ENCODE measurements at regions not wholly inside any gene's neighbourhood (a gene's known extent, or its start where the extent isn't known, plus 50 kb on each side); places are given as distances from the start of the nearest gene placed in this dataset.
"Not testable (repeated sequence)": the region's sequence is repeated elsewhere in the genome, so short reads cannot be mapped to it uniquely, and the experiment has no call there.

DNA sequence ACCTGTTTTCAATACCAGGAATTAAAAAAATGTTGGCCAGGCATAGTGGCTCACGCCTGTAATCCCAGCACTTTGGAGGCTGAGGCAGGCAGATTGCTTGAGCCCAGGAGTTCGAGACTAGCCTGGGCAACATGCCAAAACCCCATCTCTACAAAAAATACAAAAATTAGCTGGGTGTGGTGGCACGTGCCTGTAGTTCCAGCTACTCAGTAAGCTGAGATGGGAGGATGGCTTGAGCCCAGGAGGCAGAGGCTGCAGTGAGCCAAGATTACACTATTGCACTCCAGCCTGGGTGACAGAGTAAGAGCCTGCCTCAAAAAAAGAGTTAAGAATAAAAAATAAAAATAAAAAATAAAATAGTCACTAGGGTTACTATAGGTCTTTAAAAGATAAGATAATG is 60.6 kb upstream of the FOXI2 start:
- TF ChIP-seq, protein P1, sequence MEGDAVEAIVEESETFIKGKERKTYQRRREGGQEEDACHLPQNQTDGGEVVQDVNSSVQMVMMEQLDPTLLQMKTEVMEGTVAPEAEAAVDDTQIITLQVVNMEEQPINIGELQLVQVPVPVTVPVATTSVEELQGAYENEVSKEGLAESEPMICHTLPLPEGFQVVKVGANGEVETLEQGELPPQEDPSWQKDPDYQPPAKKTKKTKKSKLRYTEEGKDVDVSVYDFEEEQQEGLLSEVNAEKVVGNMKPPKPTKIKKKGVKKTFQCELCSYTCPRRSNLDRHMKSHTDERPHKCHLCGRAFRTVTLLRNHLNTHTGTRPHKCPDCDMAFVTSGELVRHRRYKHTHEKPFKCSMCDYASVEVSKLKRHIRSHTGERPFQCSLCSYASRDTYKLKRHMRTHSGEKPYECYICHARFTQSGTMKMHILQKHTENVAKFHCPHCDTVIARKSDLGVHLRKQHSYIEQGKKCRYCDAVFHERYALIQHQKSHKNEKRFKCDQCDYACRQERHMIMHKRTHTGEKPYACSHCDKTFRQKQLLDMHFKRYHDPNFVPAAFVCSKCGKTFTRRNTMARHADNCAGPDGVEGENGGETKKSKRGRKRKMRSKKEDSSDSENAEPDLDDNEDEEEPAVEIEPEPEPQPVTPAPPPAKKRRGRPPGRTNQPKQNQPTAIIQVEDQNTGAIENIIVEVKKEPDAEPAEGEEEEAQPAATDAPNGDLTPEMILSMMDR (IDR thresholded peaks at IDR 0.05): not testable (repeated sequence)
- not testable (repeated sequence) for TF ChIP-seq POLR2A (IDR thresholded peaks at IDR 0.05)
